NCI-H1092 (cell line): ENCODE measurements at regions not wholly inside any gene's neighbourhood (a gene's known extent, or its start where the extent isn't known, plus 50 kb on each side); places are given as distances from the start of the nearest gene placed in this dataset.
"Not testable (repeated sequence)": the region's sequence is repeated elsewhere in the genome, so short reads cannot be mapped to it uniquely, and the experiment has no call there.

Source experiments
- DNase-seq: peaks from one replicate; lab custom pipeline; 2025; lab: John Stamatoyannopoulos, UW

- no peak for DNase-seq
These were observed 121.1 kb downstream of the TRIM27 start for GRCh38 chr6:28802417-28803336.

DNA sequence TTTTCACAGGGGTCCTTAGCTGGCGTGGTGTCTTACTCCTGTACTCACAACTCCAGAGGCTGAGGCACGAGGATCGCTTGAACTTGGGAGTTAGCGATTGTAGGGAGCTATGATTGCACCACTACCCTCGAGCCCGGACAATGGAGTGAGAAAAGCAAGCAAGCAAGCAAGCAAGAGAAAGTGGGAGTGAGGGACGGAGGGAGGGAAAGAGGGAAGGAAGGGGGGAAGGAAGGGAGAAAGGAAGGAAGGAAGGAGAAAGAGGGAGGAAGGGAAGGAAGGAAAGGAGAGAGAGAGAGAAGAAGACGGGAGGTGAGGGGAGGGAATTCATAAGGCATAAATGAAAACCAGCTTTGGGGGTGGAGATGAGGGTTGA, 120.5 kb downstream of the TRIM27 start:
- DNase-seq = no peak

- DNase-seq = no peak
These were observed 116.0 kb downstream of the TRIM27 start for GRCh38 chr6:28807682-28808280.

DNA sequence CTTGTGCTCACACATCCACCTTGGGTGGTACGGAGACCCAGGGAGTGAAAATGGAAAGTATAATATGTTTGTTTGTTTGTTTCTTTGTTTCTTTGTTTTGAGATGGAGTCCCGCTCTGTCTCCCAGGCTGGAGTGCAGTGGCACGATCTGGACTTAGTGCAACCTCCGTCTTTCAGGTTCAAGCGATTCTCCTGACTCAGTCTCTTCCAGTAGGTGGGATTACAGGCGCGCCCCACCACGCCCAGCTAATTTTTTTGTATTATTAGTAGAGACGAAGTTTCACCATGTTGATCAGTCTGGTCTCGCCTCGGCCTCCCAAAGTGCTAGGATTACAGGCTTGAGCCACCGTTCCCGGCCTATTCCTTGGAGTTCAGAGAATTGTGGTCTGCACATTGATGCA, 115.4 kb downstream of the TRIM27 start:
- DNase-seq = no peak

DNA sequence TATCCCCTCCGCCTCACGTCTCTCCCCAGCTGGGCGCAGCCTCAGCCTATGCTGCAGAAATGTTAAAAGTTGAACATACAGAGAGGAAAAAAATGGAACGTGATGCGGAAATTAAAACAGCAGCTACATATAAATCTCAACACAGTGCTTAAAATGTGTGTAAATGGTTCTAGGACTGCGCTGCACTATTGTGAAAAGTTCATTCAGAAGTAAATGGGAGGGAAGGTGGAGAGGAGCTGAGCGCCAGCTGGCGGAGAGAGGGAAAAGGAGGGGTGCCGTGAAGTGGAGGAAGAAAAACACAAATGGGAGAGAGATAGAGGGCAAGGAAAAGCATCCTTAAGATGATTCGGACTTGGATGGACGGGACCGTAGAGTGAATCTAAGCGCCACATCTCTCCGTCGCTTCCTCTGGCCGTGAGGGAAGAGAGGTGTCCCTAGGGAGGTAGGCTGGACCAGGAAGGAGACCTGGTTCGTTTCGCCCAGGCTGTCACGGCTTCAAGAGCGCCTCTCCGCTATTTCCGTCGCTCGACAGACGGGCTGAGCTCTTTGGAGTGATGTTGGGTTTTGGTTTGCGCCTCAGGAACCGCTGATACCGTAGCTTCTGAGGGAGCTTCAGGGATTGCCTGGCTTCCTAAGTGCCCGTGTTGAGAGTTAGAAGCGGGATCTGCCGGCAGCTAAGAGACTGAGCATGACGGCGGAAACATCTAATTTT, 113.7 kb downstream of the TRIM27 start:
- DNase-seq = no peak

GRCh38 chr6:28810659-28811053, 113.1 kb downstream of the TRIM27 start:
- DNase-seq = no peak

- no peak for DNase-seq
These were observed 111.9 kb downstream of the TRIM27 start for GRCh38 chr6:28811873-28812272.

- DNase-seq = no peak
These were observed 110.8 kb downstream of the TRIM27 start for GRCh38 chr6:28812778-28813569.

GRCh38 chr6:28814032-28814976, 109.5 kb downstream of the TRIM27 start:
- DNase-seq = no peak

DNA sequence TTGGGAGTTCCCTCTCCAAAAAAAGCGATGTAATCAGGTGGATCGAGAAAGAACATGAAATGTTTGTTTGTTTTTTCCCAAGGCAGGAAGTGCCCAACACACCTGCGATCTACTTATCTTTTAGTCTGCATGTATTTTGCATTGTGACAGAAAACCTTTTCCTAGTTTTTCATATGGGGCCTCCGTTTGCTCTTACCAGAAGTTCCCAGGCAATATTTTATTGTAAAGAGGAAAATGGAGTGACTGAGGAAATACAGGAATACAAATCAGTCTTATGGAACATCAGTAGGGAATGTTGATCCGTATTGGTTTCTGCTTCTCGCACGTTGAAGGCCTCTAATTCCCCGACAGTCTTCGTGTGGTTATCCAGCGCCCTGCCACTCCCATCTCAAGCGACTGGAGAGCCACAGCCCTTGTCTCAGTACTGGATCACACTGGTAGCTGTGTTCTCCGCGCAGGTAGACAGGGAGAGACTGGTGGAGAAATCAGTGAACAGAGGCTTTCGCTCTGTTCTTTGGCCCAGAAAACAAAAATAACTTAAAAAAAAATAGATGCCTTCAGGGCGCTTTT, 107.4 kb downstream of the TRIM27 start:
- DNase-seq = no peak

- DNase-seq = no peak
These were observed 106.6 kb downstream of the TRIM27 start for GRCh38 chr6:28816909-28817807.

GRCh38 chr6:28817808-28818145, 106.0 kb downstream of the TRIM27 start:
- no peak for DNase-seq

GRCh38 chr6:28824793-28825731, 98.7 kb downstream of the TRIM27 start:
- DNase-seq = no peak

DNA sequence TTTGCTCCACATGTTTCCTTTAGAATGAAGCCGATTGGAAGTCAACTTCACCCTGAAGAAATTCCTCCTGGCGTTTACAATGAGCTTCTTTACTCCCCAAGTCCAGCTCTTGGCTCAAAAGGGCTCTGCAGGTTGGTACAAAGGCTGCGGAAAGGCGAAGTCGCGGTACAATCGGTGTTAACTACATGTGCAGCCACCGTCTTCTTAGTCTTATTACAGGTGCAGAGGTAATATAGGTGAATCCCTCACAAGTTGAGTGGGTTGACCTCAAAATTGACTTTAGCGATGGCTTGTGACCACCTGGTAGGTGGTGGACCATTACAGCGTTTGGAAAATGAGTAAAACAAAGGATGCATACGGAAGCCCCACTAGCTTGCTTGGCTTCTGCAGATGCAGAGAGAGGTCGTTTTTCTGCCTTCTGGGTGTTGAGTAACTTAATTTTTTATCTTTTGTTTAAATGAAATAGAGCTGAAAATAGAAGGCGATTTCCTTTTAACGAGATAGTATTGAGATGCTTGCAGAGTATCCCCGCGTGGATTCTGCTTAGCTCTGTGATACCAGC, 98.0 kb downstream of the TRIM27 start:
- no peak for DNase-seq

DNA sequence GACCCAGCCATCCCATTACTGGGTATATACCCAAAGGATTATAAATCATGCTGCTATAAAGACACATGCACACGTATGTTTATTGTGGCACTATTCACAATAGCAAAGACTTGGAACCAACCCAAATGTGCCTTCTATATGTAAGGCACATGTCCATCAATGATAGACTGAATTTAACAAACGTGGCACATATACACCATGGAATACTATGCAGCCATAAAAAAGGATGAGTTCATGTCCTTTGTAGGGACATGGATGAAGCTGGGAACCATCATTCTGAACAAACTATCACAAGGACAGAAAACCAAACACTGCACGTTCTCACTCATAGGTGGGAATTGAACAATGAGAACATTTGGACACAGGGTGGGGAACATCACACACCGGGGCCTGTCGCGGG, 92.1 kb downstream of the TRIM27 start:
- not testable (repeated sequence) for DNase-seq

- DNase-seq = not testable (repeated sequence)
These were observed 87.1 kb downstream of the TRIM27 start for GRCh38 chr6:28836703-28837102.

- peak; percentile 48 for DNase-seq
These were observed 85.5 kb downstream of the TRIM27 start for GRCh38 chr6:28838289-28838633.
